ENCODE measurements at regions not wholly inside any gene's neighbourhood (a gene's known extent, or its start where the extent isn't known, plus 50 kb on each side); places are given as distances from the start of the nearest gene placed in this dataset.

- TF ChIP-seq CTCF (IDR thresholded peaks at IDR 0.05), result no peak
- no peak for TF ChIP-seq POLR2AphosphoS5 (IDR thresholded peaks at IDR 0.05)
Measured at GRCh38 chr3:177419904-177420601, 222.8 kb upstream of the TBL1XR1 start.
